ENCODE measurements at regions not wholly inside any gene's neighbourhood (a gene's known extent, or its start where the extent isn't known, plus 50 kb on each side); places are given as distances from the start of the nearest gene placed in this dataset.

- TF ChIP-seq, protein P1, sequence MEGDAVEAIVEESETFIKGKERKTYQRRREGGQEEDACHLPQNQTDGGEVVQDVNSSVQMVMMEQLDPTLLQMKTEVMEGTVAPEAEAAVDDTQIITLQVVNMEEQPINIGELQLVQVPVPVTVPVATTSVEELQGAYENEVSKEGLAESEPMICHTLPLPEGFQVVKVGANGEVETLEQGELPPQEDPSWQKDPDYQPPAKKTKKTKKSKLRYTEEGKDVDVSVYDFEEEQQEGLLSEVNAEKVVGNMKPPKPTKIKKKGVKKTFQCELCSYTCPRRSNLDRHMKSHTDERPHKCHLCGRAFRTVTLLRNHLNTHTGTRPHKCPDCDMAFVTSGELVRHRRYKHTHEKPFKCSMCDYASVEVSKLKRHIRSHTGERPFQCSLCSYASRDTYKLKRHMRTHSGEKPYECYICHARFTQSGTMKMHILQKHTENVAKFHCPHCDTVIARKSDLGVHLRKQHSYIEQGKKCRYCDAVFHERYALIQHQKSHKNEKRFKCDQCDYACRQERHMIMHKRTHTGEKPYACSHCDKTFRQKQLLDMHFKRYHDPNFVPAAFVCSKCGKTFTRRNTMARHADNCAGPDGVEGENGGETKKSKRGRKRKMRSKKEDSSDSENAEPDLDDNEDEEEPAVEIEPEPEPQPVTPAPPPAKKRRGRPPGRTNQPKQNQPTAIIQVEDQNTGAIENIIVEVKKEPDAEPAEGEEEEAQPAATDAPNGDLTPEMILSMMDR (IDR thresholded peaks at IDR 0.05; ENCODE audit: low read depth, low read length, poor library complexity, severe bottlenecking), result no peak
- no peak for TF ChIP-seq EZH2phosphoT487 (IDR thresholded peaks at IDR 0.05; ENCODE audit: borderline replicate concordance, low read length)
These were observed 647.7 kb downstream of the SPRY1 start for GRCh38 chr4:124044330-124044729.

Measured in DOHH2 (cell line).